ENCODE measurements at regions not wholly inside any gene's neighbourhood (a gene's known extent, or its start where the extent isn't known, plus 50 kb on each side); places are given as distances from the start of the nearest gene placed in this dataset.
"Not testable (repeated sequence)": the region's sequence is repeated elsewhere in the genome, so short reads cannot be mapped to it uniquely, and the experiment has no call there.

- DNase-seq (ENCODE audit: low read depth), result no peak
Observed at GRCh38 chr3:81186412-81186811, 575.0 kb downstream of the GBE1 start.

GRCh38 chr3:81182086-81182875 is 579.2 kb downstream of the GBE1 start:
- DNase-seq (ENCODE audit: low read depth), result not testable (repeated sequence)

GRCh38 chr3:81173514-81173913 is 587.9 kb downstream of the GBE1 start:
- no peak for DNase-seq (ENCODE audit: low read depth)

- no peak for DNase-seq (ENCODE audit: low read depth)
Observed at GRCh38 chr3:81170298-81170697, 591.1 kb downstream of the GBE1 start.

- DNase-seq (ENCODE audit: low read depth), result no peak
Observed at GRCh38 chr3:81164806-81165205, 596.6 kb downstream of the GBE1 start.

- DNase-seq (ENCODE audit: low read depth), result no peak
Observed at GRCh38 chr3:81161851-81162250, 599.6 kb downstream of the GBE1 start.

- no peak for DNase-seq (ENCODE audit: low read depth)
Observed at GRCh38 chr3:81161100-81161499, 600.3 kb downstream of the GBE1 start.

- no peak for DNase-seq (ENCODE audit: low read depth)
Observed at GRCh38 chr3:81154611-81155143, 606.8 kb downstream of the GBE1 start.

- no peak for DNase-seq (ENCODE audit: low read depth)
Observed at GRCh38 chr3:81152156-81152555, 609.3 kb downstream of the GBE1 start.

GRCh38 chr3:81132995-81133394 is 628.5 kb downstream of the GBE1 start:
- no peak for DNase-seq (ENCODE audit: low read depth)

GRCh38 chr3:81105789-81106488 is 655.5 kb downstream of the GBE1 start:
- no peak for DNase-seq (ENCODE audit: low read depth)

- no peak for DNase-seq (ENCODE audit: low read depth)
Observed at GRCh38 chr3:81105206-81105605, 656.2 kb downstream of the GBE1 start.

GRCh38 chr3:81097889-81098288 is 663.6 kb downstream of the GBE1 start:
- no peak for DNase-seq (ENCODE audit: low read depth)

GRCh38 chr3:81095956-81096355 is 665.5 kb downstream of the GBE1 start:
- no peak for DNase-seq (ENCODE audit: low read depth)

- no peak for DNase-seq (ENCODE audit: low read depth)
Observed at GRCh38 chr3:81094986-81095385, 666.5 kb downstream of the GBE1 start.

GRCh38 chr3:81087607-81088006 is 673.8 kb downstream of the GBE1 start:
- no peak for DNase-seq (ENCODE audit: low read depth)

- no peak for DNase-seq (ENCODE audit: low read depth)
Observed at GRCh38 chr3:81086348-81086747, 675.1 kb downstream of the GBE1 start.

GRCh38 chr3:81080608-81081007 is 680.8 kb downstream of the GBE1 start:
- DNase-seq (ENCODE audit: low read depth), result no peak

GRCh38 chr3:81072591-81072990 is 688.9 kb downstream of the GBE1 start:
- DNase-seq (ENCODE audit: low read depth), result no peak

- DNase-seq (ENCODE audit: low read depth), result no peak
Observed at GRCh38 chr3:81068546-81068945, 692.9 kb downstream of the GBE1 start.

GRCh38 chr3:81063896-81064295 is 697.5 kb downstream of the GBE1 start:
- no peak for DNase-seq (ENCODE audit: low read depth)

GRCh38 chr3:81051133-81051532 is 710.3 kb downstream of the GBE1 start:
- DNase-seq (ENCODE audit: low read depth), result not testable (repeated sequence)
